Hematopoietic multipotent progenitor cell treated with erythropoietin and hydrocortisone succinate and interleukin-3 and kit ligand, for 15 days (in vitro differentiated cells): ENCODE measurements at regions not wholly inside any gene's neighbourhood (a gene's known extent, or its start where the extent isn't known, plus 50 kb on each side); places are given as distances from the start of the nearest gene placed in this dataset.

Experiments
- DNase-seq: peaks from one replicate; pipeline ENCODE4 v3.0.0-alpha.2; 2015; ENCODE audit warnings: low spot score

- no peak for DNase-seq
These were observed 145.6 kb upstream of the GALNT17 start for GRCh38 chr7:70986297-70986696.

DNA sequence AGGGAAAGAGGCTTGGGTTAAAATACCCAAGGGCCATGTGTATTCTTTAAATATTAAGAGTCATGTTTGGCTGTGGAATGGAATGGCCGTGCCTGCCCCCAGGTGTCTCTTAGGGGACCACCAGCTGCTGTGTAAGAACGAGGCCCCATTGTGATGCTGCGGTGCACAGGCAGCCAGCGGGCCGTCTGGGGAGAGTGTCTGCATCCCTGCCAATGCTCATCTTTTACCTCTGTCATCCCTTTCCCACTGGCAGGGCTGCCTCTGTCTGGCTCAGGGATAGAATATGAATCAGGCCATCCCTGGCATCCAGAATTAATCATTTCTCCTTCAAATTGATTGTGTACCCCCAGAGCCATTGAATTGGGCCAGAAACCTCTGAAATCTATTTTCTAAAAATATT lies 137.8 kb upstream of the GALNT17 start:
- DNase-seq, result no peak

- no peak for DNase-seq
These were observed 134.7 kb upstream of the GALNT17 start for GRCh38 chr7:70997261-70997660.

DNA sequence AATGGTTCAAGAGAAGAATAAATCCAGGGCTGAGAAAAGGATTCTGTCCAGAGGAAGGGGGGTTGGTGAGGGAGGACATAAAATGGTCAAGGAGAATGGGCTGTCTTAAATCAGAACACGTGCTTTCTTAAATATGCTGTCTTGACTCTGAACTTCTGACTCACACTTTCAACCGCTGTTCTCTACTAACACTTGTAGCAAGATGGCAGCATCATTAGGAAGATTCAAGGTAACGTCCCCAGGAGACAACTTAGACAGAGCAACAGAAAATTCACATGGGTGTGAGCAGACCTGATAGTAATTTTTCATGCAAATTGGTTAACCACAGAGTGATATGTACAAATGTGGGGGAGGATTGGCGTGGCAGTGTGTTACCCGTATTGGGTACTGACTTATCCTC lies 126.8 kb upstream of the GALNT17 start:
- DNase-seq, result no peak

- DNase-seq, result no peak
These were observed 122.3 kb upstream of the GALNT17 start for GRCh38 chr7:71009636-71010035.

- DNase-seq, result no peak
These were observed 116.6 kb upstream of the GALNT17 start for GRCh38 chr7:71015252-71015900.

- no peak for DNase-seq
These were observed 115.5 kb upstream of the GALNT17 start for GRCh38 chr7:71016401-71016800.

GRCh38 chr7:71017602-71018001 lies 114.3 kb upstream of the GALNT17 start:
- no peak for DNase-seq

DNA sequence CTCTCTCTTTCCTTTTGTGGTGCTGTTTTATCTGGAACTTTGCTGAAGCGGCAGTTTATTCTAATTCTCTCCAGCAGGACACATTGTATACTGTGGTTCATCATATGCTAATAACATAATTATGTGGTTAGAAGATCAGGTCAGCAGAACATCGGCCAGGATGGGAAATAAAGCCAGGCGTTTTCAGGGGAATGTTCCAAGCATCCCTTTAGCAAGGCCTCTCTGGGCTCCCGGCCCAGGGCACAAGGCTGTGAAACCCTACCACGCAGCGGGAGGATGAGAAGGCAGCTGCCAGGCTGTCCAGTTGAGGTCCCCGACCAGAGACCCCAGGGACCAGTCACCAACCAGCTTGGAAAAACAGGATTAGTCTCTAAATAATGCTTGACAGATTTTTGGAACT lies 112.2 kb upstream of the GALNT17 start:
- no peak for DNase-seq

GRCh38 chr7:71021131-71021530 lies 110.8 kb upstream of the GALNT17 start:
- no peak for DNase-seq

DNA sequence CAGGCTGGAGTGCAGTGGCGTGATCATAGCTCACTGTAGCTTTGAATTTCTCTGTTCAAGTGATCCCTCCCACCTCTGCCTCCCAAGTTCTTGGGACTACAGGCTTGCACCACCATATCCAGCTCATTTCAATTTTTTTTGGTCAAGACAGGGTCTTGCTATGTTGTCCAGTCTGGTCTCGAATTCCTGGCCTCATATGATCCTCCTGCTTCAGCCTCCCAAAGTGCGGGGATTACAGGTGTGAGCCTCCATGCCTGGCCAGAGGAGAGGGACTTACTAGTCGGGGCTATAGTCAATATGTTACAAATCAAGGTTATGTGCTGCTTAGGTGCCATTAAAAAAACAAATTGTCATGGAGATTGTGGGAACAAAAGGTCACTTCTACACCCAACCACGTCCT lies 105.3 kb upstream of the GALNT17 start:
- DNase-seq, result no peak

DNA sequence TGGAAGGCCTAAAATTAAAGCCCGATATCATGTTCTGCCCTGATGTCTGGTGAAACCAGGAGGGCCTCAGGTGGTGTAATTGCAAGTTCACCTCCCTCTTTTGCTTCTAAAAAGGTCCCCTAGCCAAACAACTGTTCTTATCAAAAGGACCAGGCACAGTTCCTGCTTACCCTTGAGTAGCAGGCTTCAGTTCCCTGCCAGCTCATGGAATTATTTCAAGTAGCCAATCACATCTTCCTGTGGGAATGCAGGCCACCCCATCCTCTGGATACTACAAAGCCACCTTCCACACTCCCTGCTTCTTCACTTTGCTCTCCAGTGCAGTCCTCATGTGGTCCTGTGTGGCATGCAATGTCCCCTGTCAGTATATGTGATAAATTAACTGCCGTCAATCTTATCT lies 97.7 kb upstream of the GALNT17 start:
- DNase-seq, result no peak

DNA sequence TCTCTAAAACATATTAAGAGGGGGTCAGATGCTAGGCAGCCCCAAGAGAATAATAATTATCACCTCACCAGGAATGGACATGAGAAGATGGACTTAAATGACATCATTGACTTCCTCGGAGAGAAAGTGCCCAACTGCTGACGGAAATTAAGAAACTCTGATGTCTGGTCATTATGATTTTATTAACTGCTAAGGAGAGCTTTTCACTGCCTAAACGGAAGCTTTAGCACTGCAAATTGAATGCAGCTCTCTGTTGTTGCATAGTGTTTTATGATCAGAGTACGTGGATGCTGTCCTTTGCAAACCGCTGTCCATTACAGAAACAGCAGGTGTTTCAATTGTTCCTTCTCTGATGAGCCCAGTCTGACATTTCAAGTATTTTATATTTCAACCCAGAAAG lies 89.4 kb upstream of the GALNT17 start:
- DNase-seq, result no peak

DNA sequence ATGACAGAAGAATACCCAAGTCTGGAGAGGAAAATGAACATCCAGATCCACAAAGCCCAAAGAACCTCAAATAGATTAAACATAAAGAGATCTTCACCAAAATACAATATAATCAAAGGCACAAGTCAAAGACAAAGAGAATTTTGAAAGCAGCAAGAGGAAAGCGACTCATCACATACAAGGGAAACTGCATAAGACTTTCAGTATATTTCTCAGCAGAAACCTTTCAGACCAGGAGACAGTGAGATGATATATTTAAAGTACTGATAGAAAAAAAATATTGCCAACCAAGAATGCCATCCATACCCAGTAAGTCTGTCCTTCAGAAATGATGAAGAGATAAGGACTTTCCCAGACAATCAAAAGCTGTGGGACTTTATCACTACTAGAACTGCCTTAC lies 81.5 kb upstream of the GALNT17 start:
- DNase-seq, result no peak

GRCh38 chr7:71055504-71055903 lies 76.4 kb upstream of the GALNT17 start:
- no peak for DNase-seq

- no peak for DNase-seq
These were observed 54.0 kb upstream of the GALNT17 start for GRCh38 chr7:71077743-71078476.
